Panc1 (cell line): ENCODE measurements at regions not wholly inside any gene's neighbourhood (a gene's known extent, or its start where the extent isn't known, plus 50 kb on each side); places are given as distances from the start of the nearest gene placed in this dataset.

Experiments
- POLR2AphosphoS5 ChIP-seq: IDR thresholded peaks from 2 replicates; pipeline ENCODE4 v1.6.1; 2012; ENCODE audit warnings: mild to moderate bottlenecking, low read depth, low read length, moderate library complexity
- SIN3A ChIP-seq: IDR thresholded peaks from 2 replicates; pipeline ENCODE4 v1.6.1; 2012; ENCODE audit warnings: low read depth, mild to moderate bottlenecking, low read length, moderate library complexity, borderline replicate concordance; ENCODE audit not compliant: insufficient read depth
- TCF7L2 ChIP-seq: IDR thresholded peaks from 2 replicates; pipeline ENCODE4 v1.6.1; 2011; ENCODE audit warnings: mild to moderate bottlenecking, low read depth, low read length, inconsistent platforms
- TF ChIP-seq, protein P1 (sequence below): fragments of 450-650 bp; IDR thresholded peaks from 2 replicates; pipeline ENCODE4 v1.5.1; 2017; ENCODE audit warnings: mild to moderate bottlenecking
- TF ChIP-seq, protein P2 (sequence below), 2 experiments: IDR thresholded peaks; 2 replicates each; pipeline ENCODE4 v1.6.1; 2011 to 2012; ENCODE audit warnings: low read depth in 2 of 2, control low read depth in 1 of 2, low read length in 1 of 2, mild to moderate bottlenecking in 1 of 2, moderate library complexity in 1 of 2; ENCODE audit not compliant: insufficient read depth in 1 of 2

DNA sequence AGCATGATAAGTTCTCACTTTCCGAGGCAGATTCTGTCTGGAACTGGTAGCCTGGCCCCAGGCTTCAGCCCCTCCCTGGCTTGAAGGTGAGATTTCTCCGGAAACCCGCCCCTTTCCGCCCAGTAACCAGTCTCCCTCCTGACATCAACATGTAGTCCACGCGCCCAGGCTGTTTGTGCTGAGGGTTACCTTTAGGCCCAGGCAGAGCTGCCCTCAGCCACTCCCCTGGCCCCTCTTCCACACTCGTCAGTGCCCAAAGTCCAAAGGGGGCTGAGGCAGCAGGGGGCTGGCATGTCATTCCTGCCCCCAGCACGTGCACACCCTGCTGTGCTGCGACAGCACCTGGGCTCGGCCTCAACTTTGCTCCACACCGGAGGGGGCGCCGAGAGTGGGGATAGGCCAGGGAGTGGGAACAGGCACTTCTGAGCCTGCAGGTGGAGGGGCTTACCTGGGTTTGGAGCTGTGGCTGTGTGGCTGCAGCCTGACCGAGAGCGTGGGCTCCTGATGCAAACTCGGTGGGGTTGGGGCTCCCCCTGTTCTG is 69.5 kb upstream of the ANK2 start:
- TF ChIP-seq, protein P1, sequence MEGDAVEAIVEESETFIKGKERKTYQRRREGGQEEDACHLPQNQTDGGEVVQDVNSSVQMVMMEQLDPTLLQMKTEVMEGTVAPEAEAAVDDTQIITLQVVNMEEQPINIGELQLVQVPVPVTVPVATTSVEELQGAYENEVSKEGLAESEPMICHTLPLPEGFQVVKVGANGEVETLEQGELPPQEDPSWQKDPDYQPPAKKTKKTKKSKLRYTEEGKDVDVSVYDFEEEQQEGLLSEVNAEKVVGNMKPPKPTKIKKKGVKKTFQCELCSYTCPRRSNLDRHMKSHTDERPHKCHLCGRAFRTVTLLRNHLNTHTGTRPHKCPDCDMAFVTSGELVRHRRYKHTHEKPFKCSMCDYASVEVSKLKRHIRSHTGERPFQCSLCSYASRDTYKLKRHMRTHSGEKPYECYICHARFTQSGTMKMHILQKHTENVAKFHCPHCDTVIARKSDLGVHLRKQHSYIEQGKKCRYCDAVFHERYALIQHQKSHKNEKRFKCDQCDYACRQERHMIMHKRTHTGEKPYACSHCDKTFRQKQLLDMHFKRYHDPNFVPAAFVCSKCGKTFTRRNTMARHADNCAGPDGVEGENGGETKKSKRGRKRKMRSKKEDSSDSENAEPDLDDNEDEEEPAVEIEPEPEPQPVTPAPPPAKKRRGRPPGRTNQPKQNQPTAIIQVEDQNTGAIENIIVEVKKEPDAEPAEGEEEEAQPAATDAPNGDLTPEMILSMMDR: no peak
- TF ChIP-seq TCF7L2 (no peak), POLR2AphosphoS5 (no peak), SIN3A (no peak)
- TF ChIP-seq, protein P2, sequence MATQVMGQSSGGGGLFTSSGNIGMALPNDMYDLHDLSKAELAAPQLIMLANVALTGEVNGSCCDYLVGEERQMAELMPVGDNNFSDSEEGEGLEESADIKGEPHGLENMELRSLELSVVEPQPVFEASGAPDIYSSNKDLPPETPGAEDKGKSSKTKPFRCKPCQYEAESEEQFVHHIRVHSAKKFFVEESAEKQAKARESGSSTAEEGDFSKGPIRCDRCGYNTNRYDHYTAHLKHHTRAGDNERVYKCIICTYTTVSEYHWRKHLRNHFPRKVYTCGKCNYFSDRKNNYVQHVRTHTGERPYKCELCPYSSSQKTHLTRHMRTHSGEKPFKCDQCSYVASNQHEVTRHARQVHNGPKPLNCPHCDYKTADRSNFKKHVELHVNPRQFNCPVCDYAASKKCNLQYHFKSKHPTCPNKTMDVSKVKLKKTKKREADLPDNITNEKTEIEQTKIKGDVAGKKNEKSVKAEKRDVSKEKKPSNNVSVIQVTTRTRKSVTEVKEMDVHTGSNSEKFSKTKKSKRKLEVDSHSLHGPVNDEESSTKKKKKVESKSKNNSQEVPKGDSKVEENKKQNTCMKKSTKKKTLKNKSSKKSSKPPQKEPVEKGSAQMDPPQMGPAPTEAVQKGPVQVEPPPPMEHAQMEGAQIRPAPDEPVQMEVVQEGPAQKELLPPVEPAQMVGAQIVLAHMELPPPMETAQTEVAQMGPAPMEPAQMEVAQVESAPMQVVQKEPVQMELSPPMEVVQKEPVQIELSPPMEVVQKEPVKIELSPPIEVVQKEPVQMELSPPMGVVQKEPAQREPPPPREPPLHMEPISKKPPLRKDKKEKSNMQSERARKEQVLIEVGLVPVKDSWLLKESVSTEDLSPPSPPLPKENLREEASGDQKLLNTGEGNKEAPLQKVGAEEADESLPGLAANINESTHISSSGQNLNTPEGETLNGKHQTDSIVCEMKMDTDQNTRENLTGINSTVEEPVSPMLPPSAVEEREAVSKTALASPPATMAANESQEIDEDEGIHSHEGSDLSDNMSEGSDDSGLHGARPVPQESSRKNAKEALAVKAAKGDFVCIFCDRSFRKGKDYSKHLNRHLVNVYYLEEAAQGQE (IDR thresholded peaks at IDR 0.05; ENCODE audit: insufficient read depth in 1 of 2, low read depth in 2 of 2, low read length in 1 of 2): no peak
